ENCODE measurements at regions not wholly inside any gene's neighbourhood (a gene's known extent, or its start where the extent isn't known, plus 50 kb on each side); places are given as distances from the start of the nearest gene placed in this dataset.
A peak's percentile ranks its signal among the peaks of the same experiment; 100 is the strongest.

- Mint-ChIP-seq H3K27ac (no peak overlapping the region), H3K36me3 (no peaks in the 10 kb centered on the region), H3K27me3 (no peaks in the 10 kb centered on the region), H3K4me1 (ENCODE audit: unreplicated experiment) (no peaks in the 10 kb centered on the region), H3K9me3 (no peaks in the 10 kb centered on the region), H3K4me3 (no peak overlapping the region)
- no peak for TF ChIP-seq CTCF (conservative IDR thresholded peaks at IDR 0.05)
- no peak for DNase-seq (ENCODE audit: extremely low spot score, unreplicated experiment)
Measured at GRCh38 chr4:163673848-163674697, 179.6 kb downstream of the TMA16 start.

GRCh38 chr4:163679189-163679588 lies 184.7 kb downstream of the TMA16 start:
- H3K4me1 Mint-ChIP-seq (ENCODE audit: unreplicated experiment), result no peaks in the 10 kb centered on the region
- no peak overlapping the region for H3K27ac Mint-ChIP-seq
- H3K9me3 Mint-ChIP-seq, result no peaks in the 10 kb centered on the region
- no peaks in the 10 kb centered on the region for H3K36me3 Mint-ChIP-seq
- DNase-seq (ENCODE audit: extremely low spot score, unreplicated experiment), result no peak
- no peaks in the 10 kb centered on the region for H3K27me3 Mint-ChIP-seq
- no peak overlapping the region for H3K4me3 Mint-ChIP-seq
- peak; percentile 25 for TF ChIP-seq CTCF (conservative IDR thresholded peaks at IDR 0.05)

GRCh38 chr4:163680386-163681098 lies 186.1 kb downstream of the TMA16 start:
- Mint-ChIP-seq H3K27ac (no peak overlapping the region), H3K9me3 (no peaks in the 10 kb centered on the region)

GRCh38 chr4:163681208-163681821 lies 186.8 kb downstream of the TMA16 start:
- H3K4me3 Mint-ChIP-seq, result no peak overlapping the region
- no peaks in the 10 kb centered on the region for H3K27me3 Mint-ChIP-seq
- DNase-seq (ENCODE audit: extremely low spot score, unreplicated experiment), result no peak
- H3K9me3 Mint-ChIP-seq, result no peaks in the 10 kb centered on the region
- no peaks in the 10 kb centered on the region for H3K36me3 Mint-ChIP-seq
- peak; percentile 81 for TF ChIP-seq CTCF (conservative IDR thresholded peaks at IDR 0.05)
- no peaks in the 10 kb centered on the region for H3K4me1 Mint-ChIP-seq (ENCODE audit: unreplicated experiment)
- no peak overlapping the region for H3K27ac Mint-ChIP-seq

More at GRCh38 chr4:163680386-163681098, 186.1 kb downstream of the TMA16 start:
- no peak overlapping the region for H3K4me3 Mint-ChIP-seq
- no peak for DNase-seq (ENCODE audit: extremely low spot score, unreplicated experiment)
- H3K36me3 Mint-ChIP-seq, result no peaks in the 10 kb centered on the region
- H3K4me1 Mint-ChIP-seq (ENCODE audit: unreplicated experiment), result no peaks in the 10 kb centered on the region
- H3K27me3 Mint-ChIP-seq, result no peaks in the 10 kb centered on the region
- no peak for TF ChIP-seq CTCF (conservative IDR thresholded peaks at IDR 0.05)

GRCh38 chr4:163688856-163689255 lies 194.4 kb downstream of the TMA16 start:
- no peak for DNase-seq (ENCODE audit: extremely low spot score, unreplicated experiment)
- TF ChIP-seq CTCF (conservative IDR thresholded peaks at IDR 0.05), result no peak
- no peaks in the 10 kb centered on the region for H3K36me3 Mint-ChIP-seq
- no peaks in the 10 kb centered on the region for H3K9me3 Mint-ChIP-seq
- H3K27me3 Mint-ChIP-seq, result no peaks in the 10 kb centered on the region
- no peak overlapping the region for H3K27ac Mint-ChIP-seq
- no peak overlapping the region for H3K4me3 Mint-ChIP-seq
- no peaks in the 10 kb centered on the region for H3K4me1 Mint-ChIP-seq (ENCODE audit: unreplicated experiment)

Data from type B pancreatic cell (in vitro differentiated cells).